Uterus (tissue), 3 donors: ENCODE measurements at regions not wholly inside any gene's neighbourhood (a gene's known extent, or its start where the extent isn't known, plus 50 kb on each side); places are given as distances from the start of the nearest gene placed in this dataset.
"Not testable (repeated sequence)": the region's sequence is repeated elsewhere in the genome, so short reads cannot be mapped to it uniquely, and the experiment has no call there.

Experiments
- DNase-seq, 2 donors: peaks; one replicate each; pipeline ENCODE4 v3.0.0-alpha.2; 2019 to 2020
- H3K27ac ChIP-seq, 2 donors: fragments of 200-600 bp; sonication (generic); 1 replicate in 1 of 2; 2 replicates in 1 of 2; pipeline ENCODE4 v1.5.1; 2016 to 2018
- H3K27me3 ChIP-seq, 2 donors: fragments of 200-600 bp; sonication (generic); one replicate each; pipeline ENCODE4 v1.5.1; 2018 to 2019; ENCODE audit warnings: control low read depth in 1 of 2
- H3K36me3 ChIP-seq, 2 donors: fragments of 200-600 bp; sonication (generic); one replicate each; pipeline ENCODE4 v1.5.1; 2019; ENCODE audit warnings: control low read depth in 1 of 2
- H3K4me1 ChIP-seq, 2 donors: fragments of 200-600 bp; sonication (generic); one replicate each; pipeline ENCODE4 v1.5.1; 2018 to 2019; ENCODE audit warnings: control low read depth in 1 of 2
- H3K4me3 ChIP-seq, 2 donors: fragments of 200-600 bp; sonication (generic); 1 replicate in 1 of 2; 2 replicates in 1 of 2; pipeline ENCODE4 v1.5.1; 2018 to 2019; ENCODE audit warnings: mild to moderate bottlenecking in 1 of 2
- H3K9me3 ChIP-seq, 2 donors: fragments of 200-600 bp; sonication (generic); one replicate each; pipeline ENCODE4 v1.5.1; 2019; ENCODE audit warnings: control low read depth in 1 of 2
- POLR2A ChIP-seq, 2 donors: fragments of 450-650 bp; IDR thresholded peaks; one replicate each; pipeline ENCODE4 v1.6.1; 2016; ENCODE audit warnings: antibody characterized with exemption in 2 of 2, mild to moderate bottlenecking in 1 of 2, moderate library complexity in 1 of 2
- intact Hi-C: fragments of 100-400 bp; cut with DNase I; formaldehyde crosslinking; loops from one replicate; pipeline ENCODE4 v1.15.1; 2023; ENCODE audit warnings: low total_unique reads
- TF ChIP-seq, protein P1 (sequence below), 4 experiments: fragments of 200-600 bp in 2 of 4; fragments of 450-650 bp in 2 of 4; sonication (generic) in 2 of 4; IDR thresholded peaks; one replicate each; pipeline ENCODE4 v1.5.1; 2016 to 2019; ENCODE audit warnings: antibody characterized with exemption in 4 of 4, mild to moderate bottlenecking in 2 of 4, moderate library complexity in 1 of 4
- donor health status: DM: yes; HTN: yes; CAD: no.

DNA sequence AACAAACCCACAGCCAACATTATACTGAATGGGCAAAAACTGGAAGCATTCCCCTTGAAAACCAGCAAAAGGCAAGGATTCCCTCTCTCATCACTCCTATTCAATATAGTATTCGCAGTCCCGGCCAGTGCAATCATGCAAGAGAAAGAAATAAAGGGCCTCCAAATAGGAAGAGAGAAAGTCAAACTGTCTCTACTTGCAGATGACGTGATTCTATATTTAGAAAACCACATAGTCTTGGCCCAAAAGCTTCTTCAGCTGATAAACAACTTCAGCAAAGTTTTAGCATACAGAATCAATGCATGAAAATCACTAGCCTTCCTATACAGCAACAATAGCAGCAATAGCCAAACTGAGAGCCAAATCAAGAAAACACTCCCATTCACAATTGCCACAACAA lies 333.7 kb upstream of the EDIL3 start:
- Histone ChIP-seq H3K4me1 (no peaks in the 10 kb centered on the region), H3K4me3 (no peak overlapping the region), H3K27ac (no peak overlapping the region), H3K27me3 (no peaks in the 10 kb centered on the region), H3K9me3 (no peaks in the 10 kb centered on the region), H3K36me3 (no peaks in the 10 kb centered on the region)
- intact Hi-C loops, result no loop called here
- no peak for DNase-seq
- TF ChIP-seq, protein P1, sequence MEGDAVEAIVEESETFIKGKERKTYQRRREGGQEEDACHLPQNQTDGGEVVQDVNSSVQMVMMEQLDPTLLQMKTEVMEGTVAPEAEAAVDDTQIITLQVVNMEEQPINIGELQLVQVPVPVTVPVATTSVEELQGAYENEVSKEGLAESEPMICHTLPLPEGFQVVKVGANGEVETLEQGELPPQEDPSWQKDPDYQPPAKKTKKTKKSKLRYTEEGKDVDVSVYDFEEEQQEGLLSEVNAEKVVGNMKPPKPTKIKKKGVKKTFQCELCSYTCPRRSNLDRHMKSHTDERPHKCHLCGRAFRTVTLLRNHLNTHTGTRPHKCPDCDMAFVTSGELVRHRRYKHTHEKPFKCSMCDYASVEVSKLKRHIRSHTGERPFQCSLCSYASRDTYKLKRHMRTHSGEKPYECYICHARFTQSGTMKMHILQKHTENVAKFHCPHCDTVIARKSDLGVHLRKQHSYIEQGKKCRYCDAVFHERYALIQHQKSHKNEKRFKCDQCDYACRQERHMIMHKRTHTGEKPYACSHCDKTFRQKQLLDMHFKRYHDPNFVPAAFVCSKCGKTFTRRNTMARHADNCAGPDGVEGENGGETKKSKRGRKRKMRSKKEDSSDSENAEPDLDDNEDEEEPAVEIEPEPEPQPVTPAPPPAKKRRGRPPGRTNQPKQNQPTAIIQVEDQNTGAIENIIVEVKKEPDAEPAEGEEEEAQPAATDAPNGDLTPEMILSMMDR (IDR thresholded peaks at IDR 0.05), result no peak

DNA sequence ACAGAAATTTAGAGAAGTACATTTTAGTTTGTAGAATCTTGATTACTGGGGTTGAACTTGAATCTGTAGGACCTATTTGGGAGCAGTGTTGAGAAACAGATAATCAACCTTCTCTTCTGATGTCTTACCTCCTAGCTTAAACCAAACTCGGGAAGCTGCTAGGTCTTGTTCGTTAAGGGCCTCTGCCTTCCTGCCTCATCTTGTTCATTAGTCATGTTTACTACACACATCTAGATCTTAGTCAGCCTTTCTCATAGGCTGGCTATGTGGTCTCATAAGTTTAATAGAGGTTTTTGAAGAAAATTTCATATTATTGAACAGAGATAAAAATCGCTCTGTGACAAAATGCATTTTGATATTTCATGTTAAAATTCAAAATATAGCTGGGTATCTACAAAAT lies 331.0 kb upstream of the EDIL3 start:
- Histone ChIP-seq H3K4me3 (no peak overlapping the region), H3K4me1 (no peaks in the 10 kb centered on the region), H3K9me3 (no peaks in the 10 kb centered on the region), H3K36me3 (no peaks in the 10 kb centered on the region), H3K27me3 (no peaks in the 10 kb centered on the region), H3K27ac (no peak overlapping the region)
- DNase-seq, result no peak
- TF ChIP-seq, protein P1 (IDR thresholded peaks at IDR 0.05), result no peak
- TF ChIP-seq POLR2A (IDR thresholded peaks at IDR 0.05), result no peak
- intact Hi-C loops, result no loop called here

DNA sequence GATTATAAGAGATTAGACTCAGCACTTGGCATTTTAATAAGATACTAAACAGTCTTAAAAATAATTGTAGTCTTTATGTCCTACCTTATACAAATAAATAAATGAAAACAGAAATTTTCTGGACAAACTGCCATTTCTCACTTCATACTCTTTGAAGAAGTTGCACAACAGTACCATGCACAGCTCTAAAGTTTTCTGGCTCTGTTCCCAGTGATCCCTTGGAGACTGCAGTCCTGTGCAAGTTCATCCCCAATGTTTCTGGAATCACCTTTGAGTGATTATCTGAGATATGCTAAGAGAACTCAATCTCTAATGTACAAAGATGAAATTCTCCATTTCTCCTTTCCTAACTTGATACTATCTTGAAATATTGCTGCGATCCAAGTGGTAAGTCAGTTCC lies 330.4 kb upstream of the EDIL3 start:
- H3K9me3 ChIP-seq, result no peaks in the 10 kb centered on the region
- TF ChIP-seq, protein P1 (IDR thresholded peaks at IDR 0.05), result no peak
- TF ChIP-seq POLR2A (IDR thresholded peaks at IDR 0.05), result no peak
- no peak overlapping the region for H3K4me3 ChIP-seq
- DNase-seq, result no peak
- intact Hi-C loops, result no loop called here
- no peaks in the 10 kb centered on the region for H3K4me1 ChIP-seq
- H3K27me3 ChIP-seq, result no peaks in the 10 kb centered on the region
- no peaks in the 10 kb centered on the region for H3K36me3 ChIP-seq
- H3K27ac ChIP-seq, result no peak overlapping the region

DNA sequence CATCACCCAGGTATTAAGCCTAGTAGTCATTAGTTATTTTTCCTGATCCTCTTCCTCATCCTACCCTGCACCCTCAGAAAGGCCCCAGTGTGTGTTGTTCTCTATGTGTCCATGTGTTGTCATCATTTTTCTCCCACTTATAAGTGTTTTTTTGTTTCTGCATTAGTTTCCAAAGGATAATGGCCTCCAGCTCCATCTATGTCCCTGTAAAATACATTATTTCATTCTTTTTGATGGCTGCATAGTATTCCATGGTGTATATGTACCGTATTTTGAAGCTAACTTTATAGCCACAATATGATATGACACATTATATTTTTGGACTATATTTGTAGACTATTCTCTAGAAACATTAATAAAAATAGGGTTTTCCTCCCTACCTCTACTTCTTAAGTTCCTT lies 324.4 kb upstream of the EDIL3 start:
- TF ChIP-seq, protein P1 (IDR thresholded peaks at IDR 0.05), result no peak
- no peak for TF ChIP-seq POLR2A (IDR thresholded peaks at IDR 0.05)

DNA sequence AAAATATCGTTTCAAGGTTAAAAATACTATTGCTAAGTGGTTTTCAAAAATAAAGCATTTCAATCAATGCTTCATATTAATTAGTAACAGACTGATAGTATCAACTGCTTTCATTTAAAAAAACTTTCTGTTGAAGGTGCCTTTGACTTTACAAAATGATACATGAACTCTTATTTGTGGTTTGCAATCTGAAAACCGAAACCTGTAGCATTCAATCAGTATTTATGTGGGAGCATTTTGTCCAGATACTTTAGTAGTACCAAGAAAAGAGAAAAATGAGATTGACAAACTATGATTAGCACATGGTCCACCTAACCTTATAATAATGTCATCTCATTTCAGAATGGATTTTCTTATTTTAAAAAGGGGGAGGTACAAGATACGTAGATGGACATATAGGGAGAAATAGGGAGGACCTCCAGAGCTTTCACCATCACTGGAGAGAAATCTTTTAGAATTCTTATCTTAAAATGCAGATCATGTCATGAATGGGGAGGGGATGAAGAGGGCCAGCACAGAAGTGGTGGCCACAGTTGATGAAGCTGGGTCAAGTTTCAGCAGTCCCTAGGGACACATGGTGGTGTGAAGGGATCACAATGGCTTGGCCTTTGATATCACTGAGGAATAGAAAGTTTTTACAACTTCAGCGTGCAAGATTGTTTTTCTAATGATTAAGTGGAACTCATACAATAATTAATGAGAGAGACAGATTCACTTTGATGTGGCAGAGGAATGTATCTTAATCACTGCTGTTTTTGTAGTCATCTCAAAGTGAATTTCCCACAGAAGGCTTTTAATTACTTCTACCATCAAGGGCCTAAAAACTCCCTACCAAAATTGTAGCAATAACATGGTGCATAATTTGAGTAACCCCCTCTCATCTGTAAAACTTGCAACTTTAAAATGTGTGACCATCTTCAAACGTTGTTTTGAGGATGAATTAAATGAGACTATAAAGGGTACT lies 322.3 kb upstream of the EDIL3 start:
- no peaks in the 10 kb centered on the region for H3K4me1 ChIP-seq
- no peak overlapping the region for H3K4me3 ChIP-seq
- no peaks in the 10 kb centered on the region for H3K36me3 ChIP-seq
- intact Hi-C loops, result no loop called here
- H3K27ac ChIP-seq, result no peak overlapping the region
- no peak for DNase-seq
- no peaks in the 10 kb centered on the region for H3K9me3 ChIP-seq
- H3K27me3 ChIP-seq, result no peaks in the 10 kb centered on the region
- TF ChIP-seq, protein P1 (IDR thresholded peaks at IDR 0.05), result no peak
- no peak for TF ChIP-seq POLR2A (IDR thresholded peaks at IDR 0.05)

More for the DNA sequence above, 324.4 kb upstream of the EDIL3 start:
- Histone ChIP-seq H3K36me3 (no peaks in the 10 kb centered on the region), H3K9me3 (no peaks in the 10 kb centered on the region), H3K4me1 (no peaks in the 10 kb centered on the region), H3K4me3 (no peak overlapping the region), H3K27me3 (no peaks in the 10 kb centered on the region), H3K27ac (no peak overlapping the region)
- intact Hi-C loops, result no loop called here
- DNase-seq, result no peak

DNA sequence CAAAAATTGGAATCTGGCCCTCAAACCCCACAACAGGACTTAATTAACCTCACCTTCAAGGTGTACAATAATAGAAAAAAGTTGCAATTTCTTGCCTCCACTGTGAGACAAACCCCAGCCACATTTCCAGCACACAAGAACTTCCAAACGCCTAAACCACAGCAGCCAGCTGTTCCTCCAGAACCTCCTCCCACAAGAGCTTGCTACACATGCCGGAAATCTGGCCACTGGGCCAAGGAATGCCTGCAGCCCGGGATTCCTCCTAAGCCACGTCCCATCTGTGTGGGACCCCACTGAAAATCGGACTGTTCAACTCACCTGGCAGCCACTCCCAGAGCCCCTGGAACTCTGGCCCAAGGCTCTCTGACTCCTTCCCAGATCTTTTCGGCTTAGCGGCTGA lies 315.9 kb upstream of the EDIL3 start:
- H3K27me3 ChIP-seq, H3K9me3 ChIP-seq, H3K27ac ChIP-seq, DNase-seq, H3K4me1 ChIP-seq, H3K36me3 ChIP-seq, intact Hi-C loops, H3K4me3 ChIP-seq: not testable (repeated sequence)
